GM12873 (cell line): ENCODE measurements at regions not wholly inside any gene's neighbourhood (a gene's known extent, or its start where the extent isn't known, plus 50 kb on each side); places are given as distances from the start of the nearest gene placed in this dataset.

ENCODE experiments used
- CTCF ChIP-seq: IDR thresholded peaks from 2 replicates; pipeline ENCODE4 v1.5.1; 2012; ENCODE audit warnings: low read depth, mild to moderate bottlenecking, moderate library complexity, low read length, control low read depth; ENCODE audit not compliant: insufficient read depth; ENCODE audit errors: missing control alignments

- no peak for TF ChIP-seq CTCF
These were observed 712.8 kb downstream of the FAT4 start for GRCh38 chr4:126027601-126028000.

GRCh38 chr4:126028876-126029275 is 714.1 kb downstream of the FAT4 start:
- TF ChIP-seq CTCF = no peak

- no peak for TF ChIP-seq CTCF
These were observed 722.5 kb downstream of the FAT4 start for GRCh38 chr4:126037231-126037630.

- no peak for TF ChIP-seq CTCF
These were observed 723.9 kb downstream of the FAT4 start for GRCh38 chr4:126038502-126039144.

- no peak for TF ChIP-seq CTCF
These were observed 731.4 kb downstream of the FAT4 start for GRCh38 chr4:126046081-126046614.

- TF ChIP-seq CTCF = no peak
These were observed 732.4 kb downstream of the FAT4 start for GRCh38 chr4:126047114-126047513.

- TF ChIP-seq CTCF = no peak
These were observed 737.1 kb downstream of the FAT4 start for GRCh38 chr4:126051689-126052424.
